HL-60 (cell line): ENCODE measurements at regions not wholly inside any gene's neighbourhood (a gene's known extent, or its start where the extent isn't known, plus 50 kb on each side); places are given as distances from the start of the nearest gene placed in this dataset.

ENCODE experiments used
- DNase-seq, 2 experiments: peaks; one replicate each; pipeline ENCODE4 v3.0.0-alpha.2; 2010 to 2020; ENCODE audit warnings: low read depth in 1 of 2, low spot score in 1 of 2
- H3K27ac ChIP-seq: fragments of 250-450 bp; sonication (Bioruptor Pico); replicated peaks from 2 replicates; pipeline ENCODE4 v1.5.1; 2020; ENCODE audit warnings: mild to moderate bottlenecking, moderate library complexity
- H3K27me3 ChIP-seq: fragments of 250-450 bp; sonication (Bioruptor Pico); 2 replicates; pipeline ENCODE4 v1.5.1; 2021; ENCODE audit warnings: mild to moderate bottlenecking, moderate library complexity; ENCODE audit not compliant: insufficient read depth, poor library complexity, severe bottlenecking
- H3K4me3 ChIP-seq: replicated peaks from 2 replicates; pipeline ENCODE4 v1.5.1; 2011; ENCODE audit warnings: mild to moderate bottlenecking, control low read depth, low read length; ENCODE audit not compliant: insufficient read depth
- GABPA ChIP-seq: IDR thresholded peaks from 2 replicates; pipeline ENCODE4 v1.6.1; 2012; ENCODE audit warnings: low read depth
- POLR2AphosphoS5 ChIP-seq: IDR thresholded peaks from 2 replicates; pipeline ENCODE4 v1.6.1; 2012; ENCODE audit warnings: low read depth
- SPI1 ChIP-seq: IDR thresholded peaks from 2 replicates; pipeline ENCODE4 v1.6.1; 2012; ENCODE audit warnings: low read depth, mild to moderate bottlenecking, borderline replicate concordance
- TF ChIP-seq, protein P1 (sequence below): IDR thresholded peaks from one replicate; pipeline ENCODE4 v1.5.1; 2011; ENCODE audit warnings: low read length, control low read depth, inconsistent platforms; ENCODE audit not compliant: insufficient read depth
- TF ChIP-seq, protein P2 (sequence below): IDR thresholded peaks from 2 replicates; pipeline ENCODE4 v1.6.1; 2012; ENCODE audit warnings: low read depth; ENCODE audit not compliant: insufficient replicate concordance

DNA sequence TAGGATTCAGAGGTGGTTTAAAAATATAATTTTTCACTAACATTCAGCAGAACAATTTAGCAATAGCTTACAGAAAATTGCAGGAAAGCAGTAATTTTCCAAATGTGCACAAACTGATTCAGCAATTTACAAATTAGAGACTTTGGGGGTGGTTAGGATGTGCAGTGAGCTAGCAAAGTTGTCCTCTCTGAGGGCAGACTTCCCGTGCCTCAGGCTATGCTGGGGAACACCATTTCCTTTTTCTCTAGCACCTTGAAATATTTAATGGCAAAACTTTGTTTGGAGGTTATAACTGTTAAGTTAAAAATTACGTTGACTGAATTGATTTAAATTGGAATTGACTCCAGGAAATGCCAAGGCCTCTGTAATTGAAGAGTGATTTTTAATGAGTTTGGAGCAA, 258.9 kb downstream of the PTBP2 start:
- no peak for DNase-seq
- Histone ChIP-seq H3K27ac (no peak overlapping the region), H3K4me3 (no peak overlapping the region), H3K27me3 (no peaks in the 10 kb centered on the region)
- TF ChIP-seq, protein P1, sequence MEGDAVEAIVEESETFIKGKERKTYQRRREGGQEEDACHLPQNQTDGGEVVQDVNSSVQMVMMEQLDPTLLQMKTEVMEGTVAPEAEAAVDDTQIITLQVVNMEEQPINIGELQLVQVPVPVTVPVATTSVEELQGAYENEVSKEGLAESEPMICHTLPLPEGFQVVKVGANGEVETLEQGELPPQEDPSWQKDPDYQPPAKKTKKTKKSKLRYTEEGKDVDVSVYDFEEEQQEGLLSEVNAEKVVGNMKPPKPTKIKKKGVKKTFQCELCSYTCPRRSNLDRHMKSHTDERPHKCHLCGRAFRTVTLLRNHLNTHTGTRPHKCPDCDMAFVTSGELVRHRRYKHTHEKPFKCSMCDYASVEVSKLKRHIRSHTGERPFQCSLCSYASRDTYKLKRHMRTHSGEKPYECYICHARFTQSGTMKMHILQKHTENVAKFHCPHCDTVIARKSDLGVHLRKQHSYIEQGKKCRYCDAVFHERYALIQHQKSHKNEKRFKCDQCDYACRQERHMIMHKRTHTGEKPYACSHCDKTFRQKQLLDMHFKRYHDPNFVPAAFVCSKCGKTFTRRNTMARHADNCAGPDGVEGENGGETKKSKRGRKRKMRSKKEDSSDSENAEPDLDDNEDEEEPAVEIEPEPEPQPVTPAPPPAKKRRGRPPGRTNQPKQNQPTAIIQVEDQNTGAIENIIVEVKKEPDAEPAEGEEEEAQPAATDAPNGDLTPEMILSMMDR: no peak
- TF ChIP-seq SPI1 (no peak), GABPA (no peak), POLR2AphosphoS5 (no peak)
- TF ChIP-seq, protein P2, sequence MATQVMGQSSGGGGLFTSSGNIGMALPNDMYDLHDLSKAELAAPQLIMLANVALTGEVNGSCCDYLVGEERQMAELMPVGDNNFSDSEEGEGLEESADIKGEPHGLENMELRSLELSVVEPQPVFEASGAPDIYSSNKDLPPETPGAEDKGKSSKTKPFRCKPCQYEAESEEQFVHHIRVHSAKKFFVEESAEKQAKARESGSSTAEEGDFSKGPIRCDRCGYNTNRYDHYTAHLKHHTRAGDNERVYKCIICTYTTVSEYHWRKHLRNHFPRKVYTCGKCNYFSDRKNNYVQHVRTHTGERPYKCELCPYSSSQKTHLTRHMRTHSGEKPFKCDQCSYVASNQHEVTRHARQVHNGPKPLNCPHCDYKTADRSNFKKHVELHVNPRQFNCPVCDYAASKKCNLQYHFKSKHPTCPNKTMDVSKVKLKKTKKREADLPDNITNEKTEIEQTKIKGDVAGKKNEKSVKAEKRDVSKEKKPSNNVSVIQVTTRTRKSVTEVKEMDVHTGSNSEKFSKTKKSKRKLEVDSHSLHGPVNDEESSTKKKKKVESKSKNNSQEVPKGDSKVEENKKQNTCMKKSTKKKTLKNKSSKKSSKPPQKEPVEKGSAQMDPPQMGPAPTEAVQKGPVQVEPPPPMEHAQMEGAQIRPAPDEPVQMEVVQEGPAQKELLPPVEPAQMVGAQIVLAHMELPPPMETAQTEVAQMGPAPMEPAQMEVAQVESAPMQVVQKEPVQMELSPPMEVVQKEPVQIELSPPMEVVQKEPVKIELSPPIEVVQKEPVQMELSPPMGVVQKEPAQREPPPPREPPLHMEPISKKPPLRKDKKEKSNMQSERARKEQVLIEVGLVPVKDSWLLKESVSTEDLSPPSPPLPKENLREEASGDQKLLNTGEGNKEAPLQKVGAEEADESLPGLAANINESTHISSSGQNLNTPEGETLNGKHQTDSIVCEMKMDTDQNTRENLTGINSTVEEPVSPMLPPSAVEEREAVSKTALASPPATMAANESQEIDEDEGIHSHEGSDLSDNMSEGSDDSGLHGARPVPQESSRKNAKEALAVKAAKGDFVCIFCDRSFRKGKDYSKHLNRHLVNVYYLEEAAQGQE: no peak

DNA sequence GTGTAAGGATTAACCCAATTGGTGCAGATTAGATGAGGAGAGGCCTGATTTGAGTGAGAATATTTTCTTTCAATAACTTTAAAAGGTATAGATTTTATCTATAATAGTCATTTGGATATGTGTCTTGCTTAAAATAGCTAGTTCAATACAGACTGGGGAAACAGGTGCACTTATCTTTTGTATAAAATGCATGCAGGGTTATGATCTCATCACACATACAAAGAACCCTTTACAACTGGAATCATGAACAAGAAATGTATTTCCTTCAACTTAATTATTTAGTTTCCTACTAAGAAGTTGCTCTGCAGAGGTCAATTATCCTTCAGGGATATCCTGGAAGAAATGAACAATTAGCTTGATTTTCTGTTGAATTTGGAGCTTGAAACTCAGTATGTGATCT, 259.6 kb downstream of the PTBP2 start:
- Histone ChIP-seq H3K4me3 (no peak overlapping the region), H3K27ac (no peak overlapping the region), H3K27me3 (no peaks in the 10 kb centered on the region)
- no peak for DNase-seq
- TF ChIP-seq, protein P1: no peak
- TF ChIP-seq GABPA (no peak), SPI1 (no peak), POLR2AphosphoS5 (no peak)
- TF ChIP-seq, protein P2: no peak

DNA sequence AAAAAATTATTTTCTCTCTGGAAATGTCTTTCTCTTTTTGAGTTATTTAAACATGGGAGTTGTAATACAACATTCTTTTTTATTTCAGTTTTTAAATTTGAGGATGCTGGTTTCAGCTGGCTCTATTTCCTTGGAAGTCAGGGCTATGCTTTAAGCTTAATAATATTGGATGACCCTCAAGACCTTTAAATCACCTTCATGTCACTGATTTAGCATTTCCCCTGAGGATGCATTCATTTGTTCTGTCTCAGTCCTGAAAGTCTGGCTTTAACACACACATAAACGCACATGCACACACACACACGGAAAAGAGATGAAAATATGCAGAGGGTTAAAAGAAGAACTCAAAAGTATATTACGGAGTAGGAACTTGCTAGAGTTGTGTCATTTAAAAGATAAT, 260.5 kb downstream of the PTBP2 start:
- Histone ChIP-seq H3K27ac (no peak overlapping the region), H3K4me3 (no peak overlapping the region), H3K27me3 (no peaks in the 10 kb centered on the region)
- TF ChIP-seq POLR2AphosphoS5 (no peak), GABPA (no peak)
- TF ChIP-seq, protein P1: no peak
- DNase-seq: no peak

DNA sequence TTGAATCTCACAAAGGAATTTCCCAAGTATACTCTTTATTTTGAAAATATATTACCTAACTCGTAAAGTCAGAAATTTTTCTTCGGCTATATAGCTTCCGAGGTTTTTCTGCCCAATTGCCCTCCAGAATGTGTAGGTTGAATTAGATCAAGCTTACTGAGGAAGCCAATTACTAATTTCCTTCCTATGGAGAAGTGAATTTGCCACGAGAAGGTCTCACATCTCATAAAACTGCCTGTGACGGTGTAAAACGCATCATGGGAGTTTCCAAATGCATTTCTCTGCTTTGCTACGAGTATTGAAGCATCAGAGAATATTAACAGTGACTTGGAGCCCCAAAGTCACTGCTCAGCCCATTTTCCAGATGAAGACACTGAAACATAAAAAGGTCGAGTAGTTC, 262.3 kb downstream of the PTBP2 start:
- Histone ChIP-seq H3K27me3 (no peaks in the 10 kb centered on the region), H3K4me3 (no peak overlapping the region), H3K27ac (no peak overlapping the region)
- DNase-seq: no peak
- TF ChIP-seq GABPA: no peak
- TF ChIP-seq SPI1: no peak
- TF ChIP-seq, protein P1: no peak
- TF ChIP-seq, protein P2: no peak
- no peak for TF ChIP-seq POLR2AphosphoS5
